ENCODE measurements at regions not wholly inside any gene's neighbourhood (a gene's known extent, or its start where the extent isn't known, plus 50 kb on each side); places are given as distances from the start of the nearest gene placed in this dataset.

GRCh38 chr6:63471654-63472053, 100.6 kb upstream of the LOC128125822 start:
- no peak for DNase-seq (ENCODE audit: low read depth in 2 of 2)
- TF ChIP-seq CTCF (conservative IDR thresholded peaks at IDR 0.05 in 1 of 2, IDR thresholded peaks at IDR 0.05 in 1 of 2; ENCODE audit: low read depth in 1 of 2, low read length in 2 of 2) = no peak
- TF ChIP-seq EZH2 (IDR thresholded peaks at IDR 0.05; ENCODE audit: low read length, missing control alignments) = no peak
- H3K27ac ChIP-seq (ENCODE audit: insufficient read depth, low read length) = no peak overlapping the region

GRCh38 chr6:63475707-63476106, 96.6 kb upstream of the LOC128125822 start:
- Histone ChIP-seq H3K9ac (ENCODE audit: insufficient read depth, low read length) (no peak overlapping the region), H3K27me3 (ENCODE audit: control insufficient read depth, insufficient read depth, low read length) (no peaks in the 10 kb centered on the region), H3K4me1 (ENCODE audit: control insufficient read depth, extremely low read depth, insufficient read depth, low read length) (no peaks in the 10 kb centered on the region), H2AFZ (ENCODE audit: low read length) (no peak overlapping the region), H3K4me3 (replicated peaks in 1 of 4; ENCODE audit: control extremely low read depth in 1 of 4, insufficient read depth in 1 of 4, low read depth in 3 of 4, low read length in 4 of 4) (no peak overlapping the region), H3K27ac (ENCODE audit: insufficient read depth, low read length) (no peak overlapping the region), H4K20me1 (ENCODE audit: control insufficient read depth, extremely low read depth, insufficient read depth, low read length) (no peaks in the 10 kb centered on the region), H3K9me3 (ENCODE audit: control insufficient read depth, insufficient read depth, low read depth, low read length) (no peaks in the 10 kb centered on the region), H3K4me2 (ENCODE audit: extremely low read depth, insufficient read depth, low read length) (no peak overlapping the region), H3K36me3 (ENCODE audit: control insufficient read depth, insufficient read depth, low read length) (no peaks in the 10 kb centered on the region), H3K79me2 (ENCODE audit: control insufficient read depth, insufficient read depth, low read length) (no peaks in the 10 kb centered on the region)
- TF ChIP-seq EZH2 (IDR thresholded peaks at IDR 0.05; ENCODE audit: low read length, missing control alignments) = no peak
- no peak for TF ChIP-seq CTCF (conservative IDR thresholded peaks at IDR 0.05 in 1 of 2, IDR thresholded peaks at IDR 0.05 in 1 of 2; ENCODE audit: low read depth in 1 of 2, low read length in 2 of 2)
- DNase-seq (ENCODE audit: low read depth in 2 of 2) = no peak

More at GRCh38 chr6:63471654-63472053, 100.6 kb upstream of the LOC128125822 start:
- Histone ChIP-seq H3K27me3 (ENCODE audit: control insufficient read depth, insufficient read depth, low read length) (no peaks in the 10 kb centered on the region), H3K36me3 (ENCODE audit: control insufficient read depth, insufficient read depth, low read length) (no peaks in the 10 kb centered on the region), H2AFZ (ENCODE audit: low read length) (no peak overlapping the region), H3K4me1 (ENCODE audit: control insufficient read depth, extremely low read depth, insufficient read depth, low read length) (no peaks in the 10 kb centered on the region), H3K9me3 (ENCODE audit: control insufficient read depth, insufficient read depth, low read depth, low read length) (no peaks in the 10 kb centered on the region), H4K20me1 (ENCODE audit: control insufficient read depth, extremely low read depth, insufficient read depth, low read length) (no peaks in the 10 kb centered on the region), H3K9ac (ENCODE audit: insufficient read depth, low read length) (no peak overlapping the region), H3K4me2 (ENCODE audit: extremely low read depth, insufficient read depth, low read length) (no peak overlapping the region), H3K4me3 (replicated peaks in 1 of 4; ENCODE audit: control extremely low read depth in 1 of 4, insufficient read depth in 1 of 4, low read depth in 3 of 4, low read length in 4 of 4) (no peak overlapping the region), H3K79me2 (ENCODE audit: control insufficient read depth, insufficient read depth, low read length) (no peaks in the 10 kb centered on the region)

DNA sequence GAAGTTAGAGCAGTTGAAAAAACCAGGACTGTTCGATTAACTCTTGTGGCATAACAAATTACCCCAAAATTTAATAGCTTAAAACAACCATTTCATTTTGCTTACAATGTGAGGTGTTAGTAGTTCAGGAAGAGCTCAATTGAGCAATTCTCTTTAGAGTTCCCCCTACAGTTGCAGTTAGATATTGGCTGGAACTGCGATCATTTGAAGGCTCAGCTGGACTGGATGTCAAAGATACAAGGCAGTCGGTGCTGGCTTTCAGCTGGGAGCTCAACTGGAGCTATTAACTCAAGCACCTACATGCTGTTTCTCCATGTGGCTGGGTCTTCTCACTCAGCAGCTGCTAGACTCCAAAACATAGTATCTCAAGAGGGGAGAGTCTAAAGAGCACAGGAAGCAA, 96.0 kb upstream of the LOC128125822 start:
- Histone ChIP-seq H2AFZ (ENCODE audit: low read length) (no peak overlapping the region), H4K20me1 (ENCODE audit: control insufficient read depth, extremely low read depth, insufficient read depth, low read length) (no peaks in the 10 kb centered on the region), H3K27me3 (ENCODE audit: control insufficient read depth, insufficient read depth, low read length) (no peaks in the 10 kb centered on the region), H3K4me3 (replicated peaks in 1 of 4; ENCODE audit: control extremely low read depth in 1 of 4, insufficient read depth in 1 of 4, low read depth in 3 of 4, low read length in 4 of 4) (no peak overlapping the region), H3K27ac (ENCODE audit: insufficient read depth, low read length) (no peak overlapping the region), H3K4me1 (ENCODE audit: control insufficient read depth, extremely low read depth, insufficient read depth, low read length) (no peaks in the 10 kb centered on the region), H3K4me2 (ENCODE audit: extremely low read depth, insufficient read depth, low read length) (no peak overlapping the region), H3K9me3 (ENCODE audit: control insufficient read depth, insufficient read depth, low read depth, low read length) (no peaks in the 10 kb centered on the region), H3K36me3 (ENCODE audit: control insufficient read depth, insufficient read depth, low read length) (no peaks in the 10 kb centered on the region), H3K79me2 (ENCODE audit: control insufficient read depth, insufficient read depth, low read length) (no peaks in the 10 kb centered on the region), H3K9ac (ENCODE audit: insufficient read depth, low read length) (no peak overlapping the region)
- TF ChIP-seq CTCF (conservative IDR thresholded peaks at IDR 0.05 in 1 of 2, IDR thresholded peaks at IDR 0.05 in 1 of 2; ENCODE audit: low read depth in 1 of 2, low read length in 2 of 2) = no peak
- no peak for TF ChIP-seq EZH2 (IDR thresholded peaks at IDR 0.05; ENCODE audit: low read length, missing control alignments)
- no peak for DNase-seq (ENCODE audit: low read depth in 2 of 2)
